Eye (tissue), 1 donor: ENCODE measurements at regions not wholly inside any gene's neighbourhood (a gene's known extent, or its start where the extent isn't known, plus 50 kb on each side); places are given as distances from the start of the nearest gene placed in this dataset.
"Not testable (repeated sequence)": the region's sequence is repeated elsewhere in the genome, so short reads cannot be mapped to it uniquely, and the experiment has no call there.

ENCODE experiments used
- DNase-seq: peaks from one replicate; pipeline ENCODE4 v3.0.0-alpha.2; 2015

GRCh38 chr3:10109-10996, 186.2 kb upstream of the CHL1 start:
- DNase-seq: peak; percentile 12

- DNase-seq: no peak
Observed at GRCh38 chr3:11734-12133, 184.8 kb upstream of the CHL1 start.

- no peak for DNase-seq
Observed at GRCh38 chr3:14652-15051, 181.9 kb upstream of the CHL1 start.

GRCh38 chr3:16366-16765, 180.2 kb upstream of the CHL1 start:
- DNase-seq: no peak

GRCh38 chr3:20421-20820, 176.1 kb upstream of the CHL1 start:
- DNase-seq: no peak

- no peak for DNase-seq
Observed at GRCh38 chr3:24006-24405, 172.6 kb upstream of the CHL1 start.

- DNase-seq: no peak
Observed at GRCh38 chr3:25056-25455, 171.5 kb upstream of the CHL1 start.

- not testable (repeated sequence) for DNase-seq
Observed at GRCh38 chr3:35985-36384, 160.6 kb upstream of the CHL1 start.

- peak; percentile 50 for DNase-seq
Observed at GRCh38 chr3:42871-43744, 153.5 kb upstream of the CHL1 start.

GRCh38 chr3:44028-44676, 152.4 kb upstream of the CHL1 start:
- DNase-seq: no peak

- DNase-seq: not testable (repeated sequence)
Observed at GRCh38 chr3:44941-45340, 151.6 kb upstream of the CHL1 start.

GRCh38 chr3:46576-46975, 150.0 kb upstream of the CHL1 start:
- no peak for DNase-seq

GRCh38 chr3:53441-53840, 143.1 kb upstream of the CHL1 start:
- not testable (repeated sequence) for DNase-seq

- DNase-seq: no peak
Observed at GRCh38 chr3:54240-54639, 142.3 kb upstream of the CHL1 start.

- DNase-seq: no peak
Observed at GRCh38 chr3:56672-57071, 139.9 kb upstream of the CHL1 start.

- DNase-seq: no peak
Observed at GRCh38 chr3:59854-60253, 136.7 kb upstream of the CHL1 start.

- peak; percentile 28 for DNase-seq
Observed at GRCh38 chr3:63095-63765, 133.3 kb upstream of the CHL1 start.

- DNase-seq: no peak
Observed at GRCh38 chr3:69690-70089, 126.9 kb upstream of the CHL1 start.

GRCh38 chr3:72776-73175, 123.8 kb upstream of the CHL1 start:
- DNase-seq: peak; percentile 39

GRCh38 chr3:73271-73670, 123.3 kb upstream of the CHL1 start:
- no peak for DNase-seq

- DNase-seq: no peak
Observed at GRCh38 chr3:74676-75243, 121.8 kb upstream of the CHL1 start.

GRCh38 chr3:75260-75659, 121.3 kb upstream of the CHL1 start:
- DNase-seq: no peak
